GM13976 (cell line): ENCODE measurements at regions not wholly inside any gene's neighbourhood (a gene's known extent, or its start where the extent isn't known, plus 50 kb on each side); places are given as distances from the start of the nearest gene placed in this dataset.

Experiments used
- DNase-seq: peaks from one replicate; pipeline ENCODE4 v3.0.0; 2012; ENCODE audit warnings: low spot score
- in situ Hi-C: fragments of 300-500 bp; cut with MboI; formaldehyde crosslinking; loops from one replicate; pipeline ENCODE4 v1.12.0; 2022; ENCODE audit warnings: low sequenced_read_pairs, mixed read lengths, inconsistent platforms; ENCODE audit not compliant: unreplicated experiment
- TF ChIP-seq, protein P1 (sequence below): IDR thresholded peaks from 2 replicates; pipeline ENCODE4 v1.5.1; 2012; ENCODE audit warnings: borderline replicate concordance, mild to moderate bottlenecking; ENCODE audit not compliant: insufficient read depth; ENCODE audit errors: extremely low read depth, missing control alignments, control extremely low read depth

GRCh38 chr13:40115426-40115825, 460.0 kb downstream of the COG6 start:
- TF ChIP-seq, protein P1, sequence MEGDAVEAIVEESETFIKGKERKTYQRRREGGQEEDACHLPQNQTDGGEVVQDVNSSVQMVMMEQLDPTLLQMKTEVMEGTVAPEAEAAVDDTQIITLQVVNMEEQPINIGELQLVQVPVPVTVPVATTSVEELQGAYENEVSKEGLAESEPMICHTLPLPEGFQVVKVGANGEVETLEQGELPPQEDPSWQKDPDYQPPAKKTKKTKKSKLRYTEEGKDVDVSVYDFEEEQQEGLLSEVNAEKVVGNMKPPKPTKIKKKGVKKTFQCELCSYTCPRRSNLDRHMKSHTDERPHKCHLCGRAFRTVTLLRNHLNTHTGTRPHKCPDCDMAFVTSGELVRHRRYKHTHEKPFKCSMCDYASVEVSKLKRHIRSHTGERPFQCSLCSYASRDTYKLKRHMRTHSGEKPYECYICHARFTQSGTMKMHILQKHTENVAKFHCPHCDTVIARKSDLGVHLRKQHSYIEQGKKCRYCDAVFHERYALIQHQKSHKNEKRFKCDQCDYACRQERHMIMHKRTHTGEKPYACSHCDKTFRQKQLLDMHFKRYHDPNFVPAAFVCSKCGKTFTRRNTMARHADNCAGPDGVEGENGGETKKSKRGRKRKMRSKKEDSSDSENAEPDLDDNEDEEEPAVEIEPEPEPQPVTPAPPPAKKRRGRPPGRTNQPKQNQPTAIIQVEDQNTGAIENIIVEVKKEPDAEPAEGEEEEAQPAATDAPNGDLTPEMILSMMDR: no peak
- no peak for DNase-seq
- in situ Hi-C loops: no loop called here

DNA sequence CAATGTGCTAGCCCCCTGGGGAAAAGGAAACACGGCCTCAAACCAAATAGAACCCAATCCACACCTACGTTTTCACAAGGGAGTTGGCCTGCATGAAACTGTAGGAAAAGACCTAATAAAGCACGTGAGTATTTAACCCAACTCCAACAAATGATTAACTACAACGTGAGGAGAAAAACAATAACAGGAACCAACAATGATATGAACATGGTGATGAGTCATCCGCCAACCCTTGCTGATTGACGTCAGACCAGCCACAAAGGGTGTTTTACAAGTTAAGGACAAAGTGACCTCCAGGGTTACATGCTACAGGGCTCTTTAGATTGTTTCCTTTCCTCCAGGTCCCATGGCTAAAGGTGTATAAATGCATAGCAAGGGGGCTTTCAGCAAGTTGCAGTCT, 460.5 kb downstream of the COG6 start:
- TF ChIP-seq, protein P1: no peak
- in situ Hi-C loops: no loop called here
- no peak for DNase-seq

- in situ Hi-C loops: no loop called here
- TF ChIP-seq, protein P1: no peak
- no peak for DNase-seq
Measured at GRCh38 chr13:40118337-40118736, 462.9 kb downstream of the COG6 start.

- no peak for DNase-seq
- in situ Hi-C loops: no loop called here
- TF ChIP-seq, protein P1: no peak
Measured at GRCh38 chr13:40119852-40120251, 464.4 kb downstream of the COG6 start.

- no peak for DNase-seq
- TF ChIP-seq, protein P1: no peak
- in situ Hi-C loops: no loop called here
Measured at GRCh38 chr13:40120288-40120687, 464.8 kb downstream of the COG6 start.

DNA sequence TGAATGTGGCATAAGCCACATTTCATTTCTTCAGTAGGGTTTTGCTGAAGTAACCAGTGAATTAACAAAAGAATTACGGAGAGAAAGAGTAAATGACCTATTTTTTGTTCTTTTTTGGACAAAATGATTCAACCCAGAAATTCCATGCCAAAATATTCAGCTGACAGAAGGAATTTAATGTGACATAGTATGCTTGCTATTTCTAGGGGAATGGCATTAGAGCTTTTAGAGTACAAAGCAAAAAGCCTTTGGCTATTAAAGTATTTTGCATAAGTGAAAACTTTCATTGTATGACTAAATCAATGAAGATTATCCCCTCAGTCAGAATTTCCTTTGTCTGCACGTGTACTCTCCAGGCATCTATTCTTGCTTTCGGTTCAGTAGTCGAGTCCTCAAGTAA, 465.3 kb downstream of the COG6 start:
- in situ Hi-C loops: no loop called here
- no peak for DNase-seq
- TF ChIP-seq, protein P1: no peak

GRCh38 chr13:40121722-40122121, 466.3 kb downstream of the COG6 start:
- TF ChIP-seq, protein P1: no peak
- in situ Hi-C loops: no loop called here
- no peak for DNase-seq
